ENCODE measurements at regions not wholly inside any gene's neighbourhood (a gene's known extent, or its start where the extent isn't known, plus 50 kb on each side); places are given as distances from the start of the nearest gene placed in this dataset.

GRCh38 chr5:164975986-164976385 lies 1470.6 kb downstream of the MAT2B start:
- Histone ChIP-seq H3K27me3 (replicated peaks; ENCODE audit: insufficient read depth) (no peaks in the 10 kb centered on the region), H3K79me2 (ENCODE audit: insufficient read depth) (no peaks in the 10 kb centered on the region), H3K4me1 (ENCODE audit: insufficient read depth) (no peaks in the 10 kb centered on the region), H3K4me2 (ENCODE audit: unreplicated experiment) (no peak overlapping the region), H3K9me3 (ENCODE audit: low read depth) (no peaks in the 10 kb centered on the region), H4K20me1 (ENCODE audit: insufficient read depth) (no peaks in the 10 kb centered on the region), H3K4me3 (no peak overlapping the region), H3K27ac (no peak overlapping the region), H3K36me3 (ENCODE audit: low read depth) (no peaks in the 10 kb centered on the region), H3F3A (ENCODE audit: insufficient read depth) (no peaks in the 10 kb centered on the region), H3K9ac (no peak overlapping the region), H2AFZ (no peak overlapping the region), H3K9me2 (ENCODE audit: insufficient read depth) (no peaks in the 10 kb centered on the region)
- no peak for DNase-seq
- 0% methylated on average over 2 of the region's 2 CpGs for WGBS, 2 experiments (ENCODE audit: low coverage in 1 of 2, low lambda C conversion rate in 2 of 2, missing lambda C conversion rate in 2 of 2)
- TF ChIP-seq EZH2phosphoT487 (IDR thresholded peaks at IDR 0.05; ENCODE audit: insufficient read depth, low read depth) (no peak), EZH2 (IDR thresholded peaks at IDR 0.05; ENCODE audit: insufficient read depth, poor library complexity, severe bottlenecking) (no peak)
- in situ Hi-C loops (cut with MboI) = no loop called here

DNA sequence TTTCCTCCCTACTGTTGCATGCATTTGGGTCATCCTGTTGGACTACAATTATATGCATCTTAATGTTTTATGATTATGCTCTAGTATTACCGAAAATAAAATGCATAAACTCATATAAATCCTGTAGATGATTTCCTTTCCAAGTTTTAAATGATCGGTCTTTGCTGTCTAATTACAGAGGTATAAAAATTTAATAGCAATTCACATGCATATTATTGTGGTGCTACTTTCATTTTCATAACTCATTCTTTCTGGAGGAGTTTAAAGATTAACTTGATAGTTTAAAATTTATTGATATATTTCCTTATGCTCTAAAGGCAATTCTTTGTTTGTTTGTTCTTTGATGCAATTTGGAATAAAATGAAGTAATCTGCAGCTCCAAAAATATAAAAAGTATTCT lies 1475.1 kb downstream of the MAT2B start:
- H3F3A ChIP-seq (ENCODE audit: insufficient read depth) = no peaks in the 10 kb centered on the region
- no peak overlapping the region for H2AFZ ChIP-seq
- H3K4me1 ChIP-seq (ENCODE audit: insufficient read depth) = no peaks in the 10 kb centered on the region
- no peak overlapping the region for H3K9ac ChIP-seq
- H3K9me3 ChIP-seq (ENCODE audit: low read depth) = no peaks in the 10 kb centered on the region
- H3K4me3 ChIP-seq = no peak overlapping the region
- no peaks in the 10 kb centered on the region for H3K27me3 ChIP-seq (replicated peaks; ENCODE audit: insufficient read depth)
- TF ChIP-seq EZH2 (IDR thresholded peaks at IDR 0.05; ENCODE audit: insufficient read depth, poor library complexity, severe bottlenecking) (no peak), EZH2phosphoT487 (IDR thresholded peaks at IDR 0.05; ENCODE audit: insufficient read depth, low read depth) (no peak)
- no peak overlapping the region for H3K27ac ChIP-seq
- H3K4me2 ChIP-seq (ENCODE audit: unreplicated experiment) = no peak overlapping the region
- in situ Hi-C loops (cut with MboI) = no loop called here
- no peak for DNase-seq
- H3K36me3 ChIP-seq (ENCODE audit: low read depth) = no peaks in the 10 kb centered on the region
- no peaks in the 10 kb centered on the region for H3K79me2 ChIP-seq (ENCODE audit: insufficient read depth)
- 9 to 10% methylated on average over 2 of the region's 2 CpGs for WGBS, 2 experiments (ENCODE audit: low coverage in 1 of 2, low lambda C conversion rate in 2 of 2, missing lambda C conversion rate in 2 of 2)
- H3K9me2 ChIP-seq (ENCODE audit: insufficient read depth) = no peaks in the 10 kb centered on the region
- no peaks in the 10 kb centered on the region for H4K20me1 ChIP-seq (ENCODE audit: insufficient read depth)

DNA sequence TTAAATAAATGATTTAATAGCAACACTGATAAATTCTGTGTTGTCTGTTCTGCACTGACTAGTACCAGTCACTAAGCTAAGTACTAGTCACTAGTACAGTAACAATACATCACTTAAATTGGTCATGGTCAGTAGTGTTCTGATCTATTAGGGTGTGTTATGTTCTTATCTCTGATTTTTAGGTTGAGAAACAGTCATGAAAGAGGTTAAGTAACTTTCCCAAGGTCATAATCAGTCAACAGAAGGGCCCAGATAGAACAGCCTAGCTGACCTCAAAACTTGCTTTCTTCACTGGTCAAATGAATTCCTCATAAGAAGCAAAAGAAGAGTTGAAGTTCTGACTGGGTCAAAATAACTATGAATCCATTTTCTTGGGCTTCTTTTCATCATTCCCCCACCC lies 1492.7 kb downstream of the MAT2B start:
- H3K4me2 ChIP-seq (ENCODE audit: unreplicated experiment) = no peak overlapping the region
- TF ChIP-seq EZH2 (IDR thresholded peaks at IDR 0.05; ENCODE audit: insufficient read depth, poor library complexity, severe bottlenecking) (no peak), EZH2phosphoT487 (IDR thresholded peaks at IDR 0.05; ENCODE audit: insufficient read depth, low read depth) (no peak)
- H3K4me1 ChIP-seq (ENCODE audit: insufficient read depth) = no peaks in the 10 kb centered on the region
- H3K36me3 ChIP-seq (ENCODE audit: low read depth) = no peaks in the 10 kb centered on the region
- H3K79me2 ChIP-seq (ENCODE audit: insufficient read depth) = no peaks in the 10 kb centered on the region
- no peaks in the 10 kb centered on the region for H3F3A ChIP-seq (ENCODE audit: insufficient read depth)
- H4K20me1 ChIP-seq (ENCODE audit: insufficient read depth) = no peaks in the 10 kb centered on the region
- no peaks in the 10 kb centered on the region for H3K9me3 ChIP-seq (ENCODE audit: low read depth)
- H3K9me2 ChIP-seq (ENCODE audit: insufficient read depth) = no peaks in the 10 kb centered on the region
- DNase-seq = no peak
- H3K27me3 ChIP-seq (replicated peaks; ENCODE audit: insufficient read depth) = no peaks in the 10 kb centered on the region
- H3K27ac ChIP-seq = no peak overlapping the region
- no peak overlapping the region for H3K4me3 ChIP-seq
- in situ Hi-C loops (cut with MboI) = no loop called here
- H3K9ac ChIP-seq = no peak overlapping the region
- H2AFZ ChIP-seq = no peak overlapping the region

DNA sequence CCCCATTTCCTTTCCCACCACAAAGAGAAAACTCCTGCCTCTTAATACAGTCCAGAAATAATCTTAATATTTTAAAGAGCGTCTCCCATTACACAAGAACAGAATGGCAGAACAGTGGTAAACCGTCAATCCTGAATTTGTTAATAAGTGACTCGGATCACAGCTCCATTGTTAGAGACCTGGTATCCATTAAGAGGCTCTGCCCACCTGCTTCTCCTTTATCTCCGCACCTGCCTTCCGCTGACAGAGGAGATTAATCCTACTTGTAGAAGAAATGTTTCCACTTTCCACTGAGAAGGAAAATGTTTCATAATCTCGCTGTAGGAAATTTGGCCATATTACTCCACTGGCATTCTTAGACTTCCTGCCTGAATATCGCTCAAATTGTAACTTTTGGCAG lies 1493.2 kb downstream of the MAT2B start:
- in situ Hi-C loops (cut with MboI) = no loop called here

DNA sequence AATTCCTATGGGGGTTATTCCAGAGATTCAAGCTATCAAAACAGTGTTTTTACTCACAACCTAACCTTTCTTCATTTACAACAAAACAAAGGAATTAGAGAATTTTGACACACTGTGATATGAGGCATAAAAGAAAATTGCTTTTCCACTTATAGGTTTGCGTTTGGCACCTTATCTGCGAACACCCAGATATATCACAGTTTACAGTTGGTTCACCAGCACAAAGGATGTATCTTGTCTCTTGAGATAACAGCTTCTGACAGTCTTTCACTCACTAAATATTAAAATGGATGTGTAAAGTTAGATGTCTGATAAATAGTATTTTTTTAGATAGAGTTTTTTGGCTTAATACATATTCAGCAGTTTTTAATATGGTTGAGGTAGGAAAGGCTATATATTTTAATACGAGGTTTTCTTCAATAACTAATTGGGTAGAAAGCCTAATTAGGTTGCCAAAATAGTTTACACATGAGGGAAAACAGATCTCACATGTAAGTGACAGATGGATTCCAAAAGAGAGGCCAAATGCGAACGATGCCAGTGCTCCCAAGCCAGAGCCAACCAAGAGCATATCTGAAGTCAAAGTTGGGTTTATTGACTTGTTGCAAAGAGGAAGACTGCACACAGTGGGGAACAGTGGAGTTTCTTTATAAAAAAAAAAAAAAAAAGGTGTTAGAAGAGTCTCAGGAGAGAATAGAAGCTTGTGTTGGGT lies 1495.2 kb downstream of the MAT2B start:
- H3F3A ChIP-seq (ENCODE audit: insufficient read depth) = no peaks in the 10 kb centered on the region
- no peaks in the 10 kb centered on the region for H3K4me1 ChIP-seq (ENCODE audit: insufficient read depth)
- in situ Hi-C loops (cut with MboI) = no loop called here
- H3K27ac ChIP-seq = no peak overlapping the region
- 19 to 22% methylated on average over 5 of the region's 5 CpGs for WGBS, 2 experiments (ENCODE audit: low coverage in 1 of 2, low lambda C conversion rate in 2 of 2, missing lambda C conversion rate in 2 of 2)
- no peaks in the 10 kb centered on the region for H4K20me1 ChIP-seq (ENCODE audit: insufficient read depth)
- no peak overlapping the region for H3K4me3 ChIP-seq
- no peak overlapping the region for H3K4me2 ChIP-seq (ENCODE audit: unreplicated experiment)
- H3K36me3 ChIP-seq (ENCODE audit: low read depth) = no peaks in the 10 kb centered on the region
- no peak overlapping the region for H2AFZ ChIP-seq
- H3K27me3 ChIP-seq (replicated peaks; ENCODE audit: insufficient read depth) = no peaks in the 10 kb centered on the region
- H3K79me2 ChIP-seq (ENCODE audit: insufficient read depth) = no peaks in the 10 kb centered on the region
- DNase-seq = no peak
- no peaks in the 10 kb centered on the region for H3K9me3 ChIP-seq (ENCODE audit: low read depth)
- H3K9ac ChIP-seq = no peak overlapping the region
- no peaks in the 10 kb centered on the region for H3K9me2 ChIP-seq (ENCODE audit: insufficient read depth)
- TF ChIP-seq EZH2 (IDR thresholded peaks at IDR 0.05; ENCODE audit: insufficient read depth, poor library complexity, severe bottlenecking) (no peak), EZH2phosphoT487 (IDR thresholded peaks at IDR 0.05; ENCODE audit: insufficient read depth, low read depth) (no peak)

More for the DNA sequence above, 1493.2 kb downstream of the MAT2B start:
- no peaks in the 10 kb centered on the region for H3K4me1 ChIP-seq (ENCODE audit: insufficient read depth)
- H3K9me3 ChIP-seq (ENCODE audit: low read depth) = no peaks in the 10 kb centered on the region
- TF ChIP-seq EZH2phosphoT487 (IDR thresholded peaks at IDR 0.05; ENCODE audit: insufficient read depth, low read depth) (no peak), EZH2 (IDR thresholded peaks at IDR 0.05; ENCODE audit: insufficient read depth, poor library complexity, severe bottlenecking) (no peak)
- DNase-seq = no peak
- H3K27ac ChIP-seq = no peak overlapping the region
- H3K4me3 ChIP-seq = no peak overlapping the region
- no peak overlapping the region for H3K4me2 ChIP-seq (ENCODE audit: unreplicated experiment)
- no peaks in the 10 kb centered on the region for H3K9me2 ChIP-seq (ENCODE audit: insufficient read depth)
- H3K79me2 ChIP-seq (ENCODE audit: insufficient read depth) = no peaks in the 10 kb centered on the region
- H3F3A ChIP-seq (ENCODE audit: insufficient read depth) = no peaks in the 10 kb centered on the region
- WGBS, 2 experiments (ENCODE audit: low coverage in 1 of 2, low lambda C conversion rate in 2 of 2, missing lambda C conversion rate in 2 of 2) = 38 to 40% methylated on average over 7 of the region's 7 CpGs
- H3K27me3 ChIP-seq (replicated peaks; ENCODE audit: insufficient read depth) = no peaks in the 10 kb centered on the region
- no peak overlapping the region for H3K9ac ChIP-seq
- H3K36me3 ChIP-seq (ENCODE audit: low read depth) = no peaks in the 10 kb centered on the region
- no peak overlapping the region for H2AFZ ChIP-seq
- H4K20me1 ChIP-seq (ENCODE audit: insufficient read depth) = no peaks in the 10 kb centered on the region
